K562 (cell line): ENCODE measurements at regions not wholly inside any gene's neighbourhood (a gene's known extent, or its start where the extent isn't known, plus 50 kb on each side); places are given as distances from the start of the nearest gene placed in this dataset.

ENCODE experiments used
- ATAC-seq: fragments of 200-7000 bp; cut with Tn5 transposase; 3 replicates; pipeline ENCODE4 v1.9.1; 2020; ENCODE audit warnings: moderate library complexity
- BruUV-seq: library from RNA; stranded (reverse); fragments of 400-500 nt; replicated peaks from 2 replicates; lab custom pipeline; 2021; lab: Mats Ljungman, UMichigan
- CTCF ChIA-PET: fragments of 300-600 bp; formaldehyde crosslinking; extraction: SDS; loops from one replicate; lab custom pipeline; 2021; ENCODE audit warnings: low intra/inter-chr PET ratio; lab: Yijun Ruan, JAX
- POLR2A ChIA-PET: fragments of 300-600, 350-650 bp; sonication (Branson Sonifier 250); formaldehyde crosslinking; extraction: SDS; loops from one replicate; lab custom pipeline; 2021; ENCODE audit warnings: antibody characterized with exemption, inconsistent platforms; lab: Yijun Ruan, JAX
- DNase-seq, 4 experiments: peaks; one replicate each; pipeline versions ENCODE4 v3.0.0 to v3.0.0-alpha.2; 2011 to 2018; ENCODE audit warnings: low spot score in 3 of 4, mixed read lengths in 3 of 4; ENCODE audit errors: extremely low read depth in 1 of 4
- FAIRE-seq: peaks from 2 replicates; lab custom pipeline; 2011; peaks lifted over from hg19 to GRCh38; lab: Jason Lieb, UNC
- H2AFZ ChIP-seq: 2 replicates; pipeline ENCODE4 v1.6.0; 2011; ENCODE audit warnings: low read depth, low read length, control low read depth, inconsistent platforms
- H3K27ac ChIP-seq: fragments of 200-600 bp; 3 replicates; pipeline ENCODE4 v1.8.0; 2011; ENCODE audit warnings: low read depth, mild to moderate bottlenecking, control low read depth, inconsistent platforms, low read length, moderate library complexity, mixed read lengths; ENCODE audit errors: extremely low read depth
- H3K27me3 ChIP-seq, 2 experiments: fragments of 300-600 bp in 1 of 2; 2 replicates in 1 of 2; 3 replicates in 1 of 2; pipeline versions ENCODE4 v1.6.0 to v1.8.0; 2011; ENCODE audit warnings: inconsistent platforms in 2 of 2, low read length in 2 of 2, mild to moderate bottlenecking in 1 of 2, mixed read lengths in 1 of 2, moderate library complexity in 1 of 2; ENCODE audit not compliant: control insufficient read depth in 2 of 2, insufficient read depth in 2 of 2
- H3K36me3 ChIP-seq: fragments of 300-600 bp; 3 replicates; pipeline ENCODE4 v1.8.0; 2011; ENCODE audit warnings: mild to moderate bottlenecking, low read length, inconsistent platforms; ENCODE audit not compliant: control insufficient read depth, insufficient read depth
- H3K4me1 ChIP-seq, 2 experiments: fragments of 200-600 bp in 1 of 2; replicated peaks in 1 of 2; 2 replicates in 1 of 2; 3 replicates in 1 of 2; pipeline versions ENCODE4 v1.5.1 to v1.8.0; 2011; ENCODE audit warnings: inconsistent platforms in 2 of 2, low read length in 2 of 2, mild to moderate bottlenecking in 1 of 2, mixed read lengths in 1 of 2, moderate library complexity in 1 of 2; ENCODE audit not compliant: control insufficient read depth in 2 of 2, insufficient read depth in 2 of 2
- H3K4me2 ChIP-seq: 2 replicates; pipeline ENCODE4 v1.6.1; 2011; ENCODE audit warnings: low read length, control low read depth, inconsistent platforms, mixed read lengths; ENCODE audit not compliant: insufficient read depth
- H3K4me3 ChIP-seq: fragments of 200-600 bp; sonication (generic), shearing (Covaris generic); 2 replicates; pipeline ENCODE4 v1.5.1; 2016; ENCODE audit warnings: control low read depth, inconsistent platforms
- H3K79me2 ChIP-seq: fragments of 200-600 bp; 3 replicates; pipeline ENCODE4 v1.8.0; 2011; ENCODE audit warnings: low read length, inconsistent platforms; ENCODE audit not compliant: control insufficient read depth, insufficient read depth
- H3K9ac ChIP-seq, 2 experiments: 2 replicates each; pipeline versions ENCODE4 v1.6.0 to v1.6.1; 2011; ENCODE audit warnings: low read depth in 2 of 2, low read length in 2 of 2, control low read depth in 1 of 2, inconsistent platforms in 1 of 2, mild to moderate bottlenecking in 1 of 2, mixed read lengths in 1 of 2; ENCODE audit not compliant: insufficient read depth in 1 of 2
- H3K9me1 ChIP-seq: one replicate; pipeline ENCODE4 v1.6.0; 2011; ENCODE audit warnings: inconsistent platforms, mild to moderate bottlenecking, low read length, moderate library complexity; ENCODE audit not compliant: control insufficient read depth, insufficient read depth
- H3K9me3 ChIP-seq: replicated peaks from 2 replicates; pipeline ENCODE4 v1.5.1; 2011; ENCODE audit warnings: low read depth, low read length, inconsistent platforms; ENCODE audit not compliant: control insufficient read depth, insufficient read depth
- H4K20me1 ChIP-seq: replicated peaks from 2 replicates; pipeline ENCODE4 v1.6.1; 2011; ENCODE audit warnings: low read length, inconsistent platforms, mixed read lengths; ENCODE audit not compliant: control insufficient read depth, insufficient read depth
- MAZ ChIP-seq, 2 experiments: fragments of 450-650 bp in 1 of 2; sonication (generic) in 1 of 2; formaldehyde crosslinking; IDR thresholded peaks in 1 of 2; conservative IDR thresholded peaks in 1 of 2; 2 replicates each; pipeline versions ENCODE4 v1.4.0 to v1.5.0; 2020; ENCODE audit warnings: mild to moderate bottlenecking in 1 of 2, missing genetic modification reagents in 1 of 2
- TRIM28 ChIP-seq: fragments of 450-650 bp; IDR thresholded peaks from 2 replicates; pipeline ENCODE4 v1.6.1; 2017
- ZNF253 ChIP-seq: fragments of 250-450 bp; sonication (Bioruptor Pico); conservative IDR thresholded peaks from 2 replicates; pipeline ENCODE4 v1.6.1; 2021; ENCODE audit warnings: mild to moderate bottlenecking
- ZNF695 ChIP-seq: fragments of 450-650 bp; formaldehyde crosslinking; IDR thresholded peaks from 2 replicates; pipeline ENCODE4 v1.4.0; 2020; ENCODE audit warnings: mild to moderate bottlenecking, moderate library complexity
- WGBS: fragments of 100-300 bp; shearing (Covaris generic); methylation state at CpG from one replicate; pipeline ENCODE4 v1.1.6; 2016; ENCODE audit warnings: low coverage, mixed read lengths; ENCODE audit not compliant: insufficient coverage; ENCODE audit errors: missing lambda C conversion rate; 5-methylcytosine and 5-hydroxymethylcytosine counted together
- in situ Hi-C: fragments of 300-500 bp; cut with MboI; formaldehyde crosslinking; loops from 4 replicates; pipeline ENCODE4 v1.15.0; 2018; ENCODE audit warnings: inconsistent platforms, mixed read lengths
- intact Hi-C: fragments of 100-400 bp; cut with micrococcal nuclease; formaldehyde crosslinking; loops from 2 replicates; pipeline ENCODE4 v1.14.2; 2022

- Histone ChIP-seq H3K4me1 (peaks cover 0 to 6% of the 10 kb centered on the region in 2 experiments; a peak in 2 of 5 replicates), H3K27ac (no peak overlapping the region), H3K9me3 (no peaks in the 10 kb centered on the region), H3K9ac (no peak overlapping the region), H3K9me1 (peaks cover 4% of the 10 kb centered on the region), H3K79me2 (no peaks in the 10 kb centered on the region), H3K27me3 (peaks cover 0 to 15% of the 10 kb centered on the region in 2 experiments; a peak in 1 of 5 replicates), H2AFZ (peak overlapping the region; percentile 71; the same call in 1 of the 2 replicates), H3K36me3 (no peaks in the 10 kb centered on the region), H3K4me2 (no peak overlapping the region), H3K4me3 (no peak overlapping the region), H4K20me1 (no peaks in the 10 kb centered on the region)
- CTCF ChIA-PET, result no interaction called here
- no TSS peak for BruUV-seq
- intact Hi-C loops, result no loop called here
- FAIRE-seq, result no peak
- in situ Hi-C loops, result no loop called here
- no peak for DNase-seq
- TF ChIP-seq ZNF695 (CRISPR knock-in tag), result 0 out of 2 replicates have a peak, but pooled peaks have one; percentile 57
- no peak for TF ChIP-seq TRIM28
- TF ChIP-seq ZNF253 (CRISPR knock-in tag), result no peak
- 0 out of 4 replicates have a peak, but pooled peaks of 1 of the 2 experiments have one; percentile 19 for TF ChIP-seq MAZ (CRISPR knock-in tag; conservative IDR thresholded peaks at IDR 0.05 in 1 of 2, IDR thresholded peaks at IDR 0.05 in 1 of 2)
- POLR2A ChIA-PET, result no interaction called here
- WGBS, result 0% methylated on average over 3 of the region's 4 CpGs
- no peak for ATAC-seq
These were observed 347.6 kb downstream of the CYRIA start for GRCh38 chr2:16318051-16318450.

- Histone ChIP-seq H3K9me3 (no peaks in the 10 kb centered on the region), H3K4me1 (peaks cover 0 to 6% of the 10 kb centered on the region in 2 experiments; a peak in 2 of 5 replicates), H3K27me3 (peaks cover 0 to 15% of the 10 kb centered on the region in 2 experiments; a peak in 1 of 5 replicates), H3K27ac (no peak overlapping the region), H3K4me2 (no peak overlapping the region), H3K9me1 (peaks cover 4% of the 10 kb centered on the region), H3K9ac (no peak overlapping the region), H3K4me3 (no peak overlapping the region), H3K36me3 (no peaks in the 10 kb centered on the region), H2AFZ (no peak overlapping the region), H3K79me2 (no peaks in the 10 kb centered on the region), H4K20me1 (no peaks in the 10 kb centered on the region)
- no TSS peak for BruUV-seq
- DNase-seq (no peak), ATAC-seq (no peak), FAIRE-seq (no peak)
- WGBS, result 2% methylated on average over 6 of the region's 6 CpGs
- in situ Hi-C loops, result no loop called here
- POLR2A ChIA-PET, result no interaction called here
- intact Hi-C loops, result no loop called here
- CTCF ChIA-PET, result no interaction called here
- no peak for TF ChIP-seq ZNF253 (CRISPR knock-in tag)
These were observed 348.3 kb downstream of the CYRIA start for GRCh38 chr2:16317211-16317830.
